Neural progenitor cell (in vitro differentiated cells): ENCODE measurements at regions not wholly inside any gene's neighbourhood (a gene's known extent, or its start where the extent isn't known, plus 50 kb on each side); places are given as distances from the start of the nearest gene placed in this dataset.

ENCODE experiments used
- EZH2 ChIP-seq: fragments of 200-600 bp; sonication (generic); IDR thresholded peaks from 2 replicates; pipeline ENCODE4 v1.6.1; 2017; ENCODE audit warnings: antibody characterized with exemption, mild to moderate bottlenecking, moderate library complexity
- EZH2phosphoT487 ChIP-seq: fragments of 200-600 bp; sonication (generic); IDR thresholded peaks from 2 replicates; pipeline ENCODE4 v1.6.1; 2017; ENCODE audit warnings: antibody characterized with exemption
- TF ChIP-seq, protein P1 (sequence below): fragments of 200-600 bp; sonication (generic); IDR thresholded peaks from 2 replicates; pipeline ENCODE4 v1.5.1; 2017; ENCODE audit warnings: antibody characterized with exemption, mild to moderate bottlenecking

DNA sequence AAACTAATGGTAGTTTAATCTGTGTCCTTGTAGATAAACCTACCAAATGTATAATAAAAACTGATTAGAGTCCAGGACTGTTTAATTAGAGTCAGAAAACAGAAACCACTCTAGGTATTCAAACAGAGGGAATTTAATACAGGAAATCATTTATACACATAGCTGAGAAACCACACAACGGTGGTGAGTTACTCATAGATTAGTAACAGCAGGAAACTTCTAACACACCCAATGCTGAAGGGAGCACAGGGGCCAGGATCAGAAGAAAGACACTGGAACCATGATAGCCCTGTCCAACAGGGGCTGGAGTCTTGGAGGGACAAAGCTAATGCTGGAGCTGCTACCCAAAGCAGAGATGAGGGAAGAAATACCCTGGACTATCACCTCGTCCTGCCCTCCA lies 321.0 kb downstream of the ACTL7B start:
- TF ChIP-seq, protein P1, sequence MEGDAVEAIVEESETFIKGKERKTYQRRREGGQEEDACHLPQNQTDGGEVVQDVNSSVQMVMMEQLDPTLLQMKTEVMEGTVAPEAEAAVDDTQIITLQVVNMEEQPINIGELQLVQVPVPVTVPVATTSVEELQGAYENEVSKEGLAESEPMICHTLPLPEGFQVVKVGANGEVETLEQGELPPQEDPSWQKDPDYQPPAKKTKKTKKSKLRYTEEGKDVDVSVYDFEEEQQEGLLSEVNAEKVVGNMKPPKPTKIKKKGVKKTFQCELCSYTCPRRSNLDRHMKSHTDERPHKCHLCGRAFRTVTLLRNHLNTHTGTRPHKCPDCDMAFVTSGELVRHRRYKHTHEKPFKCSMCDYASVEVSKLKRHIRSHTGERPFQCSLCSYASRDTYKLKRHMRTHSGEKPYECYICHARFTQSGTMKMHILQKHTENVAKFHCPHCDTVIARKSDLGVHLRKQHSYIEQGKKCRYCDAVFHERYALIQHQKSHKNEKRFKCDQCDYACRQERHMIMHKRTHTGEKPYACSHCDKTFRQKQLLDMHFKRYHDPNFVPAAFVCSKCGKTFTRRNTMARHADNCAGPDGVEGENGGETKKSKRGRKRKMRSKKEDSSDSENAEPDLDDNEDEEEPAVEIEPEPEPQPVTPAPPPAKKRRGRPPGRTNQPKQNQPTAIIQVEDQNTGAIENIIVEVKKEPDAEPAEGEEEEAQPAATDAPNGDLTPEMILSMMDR: no peak
- TF ChIP-seq EZH2 (no peak), EZH2phosphoT487 (no peak)
